HUES6 (cell line): ENCODE measurements at regions not wholly inside any gene's neighbourhood (a gene's known extent, or its start where the extent isn't known, plus 50 kb on each side); places are given as distances from the start of the nearest gene placed in this dataset.

Experiments used
- H3K27ac ChIP-seq: 2 replicates; pipeline ENCODE4 v1.7.0; 2013; ENCODE audit warnings: low read depth, mild to moderate bottlenecking, low read length, inconsistent platforms
- H3K27me3 ChIP-seq: 2 replicates; pipeline ENCODE4 v1.6.1; 2013; ENCODE audit warnings: low read length; ENCODE audit not compliant: control insufficient read depth, insufficient read depth
- H3K36me3 ChIP-seq: 2 replicates; pipeline ENCODE4 v1.6.1; 2013; ENCODE audit warnings: low read length; ENCODE audit not compliant: control insufficient read depth, insufficient read depth
- H3K4me1 ChIP-seq: 2 replicates; pipeline ENCODE4 v1.6.1; 2013; ENCODE audit warnings: low read length; ENCODE audit not compliant: control insufficient read depth, insufficient read depth
- H3K4me3 ChIP-seq: 2 replicates; pipeline ENCODE4 v1.5.1; 2013; ENCODE audit warnings: low read depth, low read length
- H3K9ac ChIP-seq: one replicate; pipeline ENCODE4 v1.6.1; 2013; ENCODE audit warnings: mild to moderate bottlenecking, low read length
- H3K9me3 ChIP-seq: 2 replicates; pipeline ENCODE4 v1.6.1; 2013; ENCODE audit warnings: low read depth, low read length; ENCODE audit not compliant: control insufficient read depth, insufficient read depth

DNA sequence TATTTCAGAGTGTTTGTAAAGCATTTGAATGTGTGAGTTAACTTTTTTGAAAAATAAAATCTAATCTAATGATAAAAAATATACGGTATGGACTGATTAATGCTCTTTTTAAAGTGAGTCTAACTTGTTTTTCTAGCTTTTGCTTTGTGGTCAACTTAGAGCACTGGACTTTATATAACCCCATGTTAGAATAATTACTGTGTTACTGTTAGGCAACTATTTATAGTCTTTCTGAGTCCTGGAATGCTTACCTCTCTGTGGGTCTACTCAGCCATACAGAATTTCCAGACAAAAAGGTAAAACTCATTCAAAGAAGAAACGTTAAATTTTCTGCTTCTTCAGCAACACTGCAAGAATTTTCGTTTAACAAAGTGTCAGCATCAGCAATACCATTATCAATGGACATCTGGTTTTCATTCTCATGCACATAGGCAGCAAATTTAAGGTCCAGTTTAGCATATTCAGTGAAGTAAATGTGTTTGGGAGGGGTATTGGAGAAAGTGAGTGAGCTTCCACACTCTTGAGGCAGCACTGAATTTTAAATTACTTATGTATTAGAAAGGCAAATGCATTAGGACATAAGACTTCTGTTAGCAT lies 664.7 kb upstream of the NEGR1 start:
- Histone ChIP-seq H3K4me3 (no peak overlapping the region), H3K36me3 (no peaks in the 10 kb centered on the region), H3K9ac (no peak overlapping the region), H3K4me1 (peaks cover 23% of the 10 kb centered on the region; the same call in 1 of the 2 replicates), H3K27ac (no peak overlapping the region), H3K9me3 (no peaks in the 10 kb centered on the region), H3K27me3 (no peaks in the 10 kb centered on the region)

DNA sequence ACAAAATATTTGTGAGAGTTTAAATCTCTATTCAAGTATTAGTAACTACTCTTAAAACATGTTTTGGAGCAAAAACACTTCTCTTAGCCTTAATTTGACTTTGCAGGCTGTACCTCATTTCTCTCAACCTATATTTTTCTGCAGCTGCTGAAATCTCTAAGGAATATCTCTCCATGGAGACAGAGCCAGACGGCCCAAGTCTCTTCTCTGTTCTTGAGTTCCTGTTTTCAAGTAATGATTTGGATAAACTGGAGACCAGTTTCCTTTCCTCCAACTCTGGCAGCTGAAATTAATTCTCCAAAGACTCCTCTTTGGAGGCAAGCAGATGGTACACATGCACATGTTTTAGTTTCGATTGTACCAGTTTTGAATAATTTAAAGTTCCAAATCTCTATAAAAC lies 659.7 kb upstream of the NEGR1 start:
- Histone ChIP-seq H3K27ac (no peak overlapping the region), H3K9ac (no peak overlapping the region), H3K9me3 (no peaks in the 10 kb centered on the region), H3K27me3 (no peaks in the 10 kb centered on the region), H3K4me3 (no peak overlapping the region), H3K36me3 (no peaks in the 10 kb centered on the region), H3K4me1 (peaks cover 19% of the 10 kb centered on the region; the same call in 1 of the 2 replicates)

GRCh38 chr1:72938408-72938807 lies 656.1 kb upstream of the NEGR1 start:
- Histone ChIP-seq H3K27me3 (no peaks in the 10 kb centered on the region), H3K4me1 (peaks cover 11% of the 10 kb centered on the region; the same call in 1 of the 2 replicates), H3K27ac (no peak overlapping the region)

GRCh38 chr1:72937905-72938304 lies 655.6 kb upstream of the NEGR1 start:
- H3K36me3 ChIP-seq = no peaks in the 10 kb centered on the region
- H3K4me3 ChIP-seq = no peak overlapping the region
- H3K9me3 ChIP-seq = no peaks in the 10 kb centered on the region
- H3K9ac ChIP-seq = no peak overlapping the region
- no peak overlapping the region for H3K27ac ChIP-seq
- no peaks in the 10 kb centered on the region for H3K27me3 ChIP-seq
- peaks cover 10% of the 10 kb centered on the region; the same call in 1 of the 2 replicates for H3K4me1 ChIP-seq

More at GRCh38 chr1:72938408-72938807, 656.1 kb upstream of the NEGR1 start:
- H3K4me3 ChIP-seq = no peak overlapping the region
- no peak overlapping the region for H3K9ac ChIP-seq
- no peaks in the 10 kb centered on the region for H3K9me3 ChIP-seq
- no peaks in the 10 kb centered on the region for H3K36me3 ChIP-seq

- H3K4me3 ChIP-seq = no peak overlapping the region
- no peak overlapping the region for H3K27ac ChIP-seq
- H3K36me3 ChIP-seq = no peaks in the 10 kb centered on the region
- peaks cover under 1% of the 10 kb centered on the region; the same call in 1 of the 2 replicates for H3K4me1 ChIP-seq
- no peaks in the 10 kb centered on the region for H3K9me3 ChIP-seq
- H3K9ac ChIP-seq = no peak overlapping the region
- H3K27me3 ChIP-seq = no peaks in the 10 kb centered on the region
Measured at GRCh38 chr1:72936942-72937341, 654.6 kb upstream of the NEGR1 start.

GRCh38 chr1:72936151-72936740 lies 653.9 kb upstream of the NEGR1 start:
- Histone ChIP-seq H3K4me3 (no peak overlapping the region), H3K4me1 (no peaks in the 10 kb centered on the region), H3K27ac (no peak overlapping the region)

GRCh38 chr1:72932025-72932424 lies 649.7 kb upstream of the NEGR1 start:
- Histone ChIP-seq H3K9me3 (no peaks in the 10 kb centered on the region), H3K36me3 (no peaks in the 10 kb centered on the region), H3K9ac (no peak overlapping the region), H3K4me1 (peaks cover 5% of the 10 kb centered on the region; the same call in 1 of the 2 replicates), H3K27me3 (no peaks in the 10 kb centered on the region), H3K27ac (no peak overlapping the region), H3K4me3 (no peak overlapping the region)

More at GRCh38 chr1:72936151-72936740, 653.9 kb upstream of the NEGR1 start:
- H3K36me3 ChIP-seq = no peaks in the 10 kb centered on the region
- H3K27me3 ChIP-seq = no peaks in the 10 kb centered on the region
- no peaks in the 10 kb centered on the region for H3K9me3 ChIP-seq
- no peak overlapping the region for H3K9ac ChIP-seq

DNA sequence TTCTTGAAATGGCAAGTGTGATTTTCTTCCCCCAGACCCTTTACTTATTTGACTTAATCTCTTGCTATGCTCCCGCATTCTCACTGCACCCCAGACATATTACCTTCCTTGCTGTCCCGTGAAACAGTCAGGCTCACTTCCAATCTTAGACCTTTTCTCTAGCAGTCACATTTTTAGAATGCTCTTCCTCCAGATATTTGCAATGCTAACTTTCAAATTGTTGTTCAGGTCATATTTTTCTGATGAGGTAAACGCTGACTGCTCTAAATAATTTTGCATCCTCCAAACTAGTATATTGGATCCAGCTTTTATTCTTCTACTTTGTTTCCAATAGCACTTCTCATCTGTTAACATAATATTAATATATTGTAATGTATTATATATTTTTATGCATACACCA lies 648.2 kb upstream of the NEGR1 start:
- Histone ChIP-seq H3K27me3 (no peaks in the 10 kb centered on the region), H3K9ac (no peak overlapping the region), H3K9me3 (no peaks in the 10 kb centered on the region), H3K27ac (no peak overlapping the region), H3K4me1 (peaks cover 7% of the 10 kb centered on the region; the same call in 1 of the 2 replicates), H3K36me3 (no peaks in the 10 kb centered on the region), H3K4me3 (no peak overlapping the region)

- Histone ChIP-seq H3K27me3 (no peaks in the 10 kb centered on the region), H3K27ac (no peak overlapping the region), H3K9me3 (no peaks in the 10 kb centered on the region), H3K4me1 (peaks cover 9% of the 10 kb centered on the region), H3K9ac (no peak overlapping the region), H3K36me3 (no peaks in the 10 kb centered on the region), H3K4me3 (no peak overlapping the region)
Measured at GRCh38 chr1:72918940-72919339, 636.6 kb upstream of the NEGR1 start.

DNA sequence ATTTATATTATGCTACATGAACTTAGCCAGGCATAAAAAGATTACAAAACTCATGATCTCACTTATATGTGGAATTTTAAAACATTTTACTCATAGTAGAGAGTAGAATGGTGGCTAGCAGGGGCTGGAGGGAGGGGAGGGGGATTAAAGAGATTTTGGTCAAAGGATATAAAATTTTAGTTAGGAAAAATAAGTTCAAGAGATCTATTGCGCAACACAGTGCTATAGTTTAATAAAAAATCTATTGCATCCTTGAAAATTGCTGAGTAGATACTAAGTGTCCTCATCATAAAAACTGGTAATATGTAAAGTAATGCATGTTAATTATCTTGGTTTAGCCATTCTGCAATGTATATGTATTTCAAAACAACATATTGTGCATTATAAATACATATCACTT lies 635.6 kb upstream of the NEGR1 start:
- peaks cover 9% of the 10 kb centered on the region for H3K4me1 ChIP-seq
- no peak overlapping the region for H3K9ac ChIP-seq
- no peaks in the 10 kb centered on the region for H3K9me3 ChIP-seq
- no peak overlapping the region for H3K4me3 ChIP-seq
- no peak overlapping the region for H3K27ac ChIP-seq
- H3K36me3 ChIP-seq = no peaks in the 10 kb centered on the region
- H3K27me3 ChIP-seq = no peaks in the 10 kb centered on the region

- H3K27ac ChIP-seq = no peak overlapping the region
- H3K9me3 ChIP-seq = no peaks in the 10 kb centered on the region
- H3K27me3 ChIP-seq = no peaks in the 10 kb centered on the region
- H3K36me3 ChIP-seq = no peaks in the 10 kb centered on the region
- H3K4me1 ChIP-seq = peaks cover 9% of the 10 kb centered on the region
- peak overlapping the region; percentile 2; the same call in 1 of the 2 replicates for H3K4me3 ChIP-seq
- no peak overlapping the region for H3K9ac ChIP-seq
Measured at GRCh38 chr1:72915581-72915980, 633.2 kb upstream of the NEGR1 start.
